GM23338 (cell line): ENCODE measurements at regions not wholly inside any gene's neighbourhood (a gene's known extent, or its start where the extent isn't known, plus 50 kb on each side); places are given as distances from the start of the nearest gene placed in this dataset.
A peak's percentile ranks its signal among the peaks of the same experiment; 100 is the strongest.

Source experiments
- ATAC-seq: fragments of 200-7000 bp; cut with Tn5 transposase; 3 replicates; pipeline ENCODE4 v1.9.1; 2020
- DNase-seq: peaks from one replicate; pipeline ENCODE4 v3.0.0-alpha.2; 2015; ENCODE audit warnings: low spot score
- H2AFZ ChIP-seq: fragments of 200-600 bp; sonication (generic); 2 replicates; pipeline ENCODE4 v1.8.0; 2016; ENCODE audit warnings: antibody characterized with exemption, mild to moderate bottlenecking, moderate library complexity
- H3F3A ChIP-seq: fragments of 200-600 bp; sonication (generic); replicated peaks from 2 replicates; pipeline ENCODE4 v1.8.0; 2017; ENCODE audit warnings: antibody characterized with exemption, mixed run types, low read depth
- H3K27ac ChIP-seq: fragments of 200-600 bp; sonication (generic); 2 replicates; pipeline ENCODE4 v1.6.1; 2016; ENCODE audit warnings: low read depth
- H3K27me3 ChIP-seq: fragments of 200-600 bp; sonication (generic); 2 replicates; pipeline ENCODE4 v1.8.0; 2016; ENCODE audit warnings: mild to moderate bottlenecking, mixed run types, moderate library complexity; ENCODE audit not compliant: insufficient read depth
- H3K36me3 ChIP-seq: fragments of 200-600 bp; sonication (generic); 2 replicates; pipeline ENCODE4 v1.8.0; 2016; ENCODE audit warnings: mild to moderate bottlenecking; ENCODE audit not compliant: insufficient read depth
- H3K4me1 ChIP-seq: fragments of 200-600 bp; sonication (generic); 2 replicates; pipeline ENCODE4 v1.8.0; 2016; ENCODE audit warnings: mild to moderate bottlenecking, moderate library complexity; ENCODE audit not compliant: insufficient read depth
- H3K4me2 ChIP-seq: fragments of 200-600 bp; sonication (generic); 2 replicates; pipeline ENCODE4 v1.7.1; 2017; ENCODE audit warnings: mixed run types
- H3K4me3 ChIP-seq: fragments of 200-600 bp; sonication (generic); 2 replicates; pipeline ENCODE4 v1.6.1; 2016; ENCODE audit warnings: mixed run types
- H3K79me2 ChIP-seq: fragments of 200-600 bp; sonication (generic); replicated peaks from 2 replicates; pipeline ENCODE4 v1.8.0; 2017; ENCODE audit warnings: mild to moderate bottlenecking; ENCODE audit not compliant: insufficient read depth
- H3K9me2 ChIP-seq: fragments of 200-600 bp; sonication (generic); 2 replicates; pipeline ENCODE4 v1.8.0; 2017; ENCODE audit not compliant: insufficient read depth
- H4K20me1 ChIP-seq: fragments of 200-600 bp; sonication (generic); replicated peaks from 2 replicates; pipeline ENCODE4 v1.8.0; 2017; ENCODE audit warnings: mild to moderate bottlenecking; ENCODE audit not compliant: insufficient read depth
- H3K27ac Mint-ChIP-seq: 2 replicates; pipeline ENCODE4 v1.8.0; 2020; ENCODE audit warnings: inconsistent platforms, mild to moderate bottlenecking, moderate library complexity, mixed read lengths
- H3K27me3 Mint-ChIP-seq: 3 replicates; pipeline ENCODE4 v1.8.0; 2022; ENCODE audit warnings: low read depth, mild to moderate bottlenecking, moderate library complexity, mixed read lengths, inconsistent platforms; ENCODE audit not compliant: insufficient read depth, poor library complexity
- H3K36me3 Mint-ChIP-seq: 3 replicates; pipeline ENCODE4 v1.8.0; 2021; ENCODE audit warnings: low read depth, mild to moderate bottlenecking, inconsistent platforms, moderate library complexity, mixed read lengths
- H3K4me1 Mint-ChIP-seq: 3 replicates; pipeline ENCODE4 v1.8.0; 2020; ENCODE audit warnings: mild to moderate bottlenecking, inconsistent platforms, mixed read lengths
- H3K4me3 Mint-ChIP-seq: 3 replicates; pipeline ENCODE4 v1.8.0; 2021; ENCODE audit warnings: moderate library complexity, mild to moderate bottlenecking, inconsistent platforms, mixed read lengths
- H3K9me3 Mint-ChIP-seq: 3 replicates; pipeline ENCODE4 v1.8.0; 2020; ENCODE audit warnings: moderate library complexity, mild to moderate bottlenecking, inconsistent platforms, mixed read lengths
- CREB1 ChIP-seq: fragments of 250-450 bp; sonication (Bioruptor Pico); IDR thresholded peaks from 2 replicates; pipeline ENCODE4 v1.5.0; 2020; ENCODE audit warnings: low read depth, mild to moderate bottlenecking, moderate library complexity
- CTCF ChIP-seq, 2 experiments: fragments of 200-600 bp in 1 of 2; sonication (generic) in 1 of 2; conservative IDR thresholded peaks; 2 replicates each; pipeline versions ENCODE4 v1.5.1 to v1.6.1; 2016 to 2017; ENCODE audit warnings: antibody characterized with exemption in 2 of 2, low read depth in 2 of 2, mild to moderate bottlenecking in 2 of 2, moderate library complexity in 1 of 2
- ETS1 ChIP-seq: IDR thresholded peaks from 2 replicates; pipeline ENCODE4 v1.6.1; 2016; ENCODE audit warnings: antibody characterized with exemption
- EZH2 ChIP-seq: fragments of 200-600 bp; sonication (generic); IDR thresholded peaks from one replicate; pipeline ENCODE4 v1.8.0; 2017; ENCODE audit warnings: antibody characterized with exemption, mild to moderate bottlenecking, low read depth; ENCODE audit not compliant: unreplicated experiment
- EZH2phosphoT487 ChIP-seq: fragments of 200-600 bp; sonication (generic); IDR thresholded peaks from one replicate; pipeline ENCODE4 v1.8.1; 2018; ENCODE audit warnings: antibody characterized with exemption; ENCODE audit not compliant: unreplicated experiment
- JUNB ChIP-seq: IDR thresholded peaks from one replicate; pipeline ENCODE4 v1.6.1; 2016; ENCODE audit warnings: antibody characterized with exemption; ENCODE audit not compliant: unreplicated experiment
- POLR2AphosphoS5 ChIP-seq: IDR thresholded peaks from 2 replicates; pipeline ENCODE4 v1.6.1; 2016; ENCODE audit warnings: antibody characterized with exemption, low read depth
- REST ChIP-seq: IDR thresholded peaks from one replicate; pipeline ENCODE4 v1.6.1; 2018; ENCODE audit warnings: antibody characterized with exemption; ENCODE audit not compliant: unreplicated experiment
- STAT1 ChIP-seq: IDR thresholded peaks from one replicate; pipeline ENCODE4 v1.6.1; 2016; ENCODE audit warnings: antibody characterized with exemption; ENCODE audit not compliant: unreplicated experiment
- ZNF114 ChIP-seq: fragments of 250-450 bp; sonication (Bioruptor Pico); IDR thresholded peaks from 2 replicates; pipeline ENCODE4 v1.5.0; 2020; ENCODE audit warnings: mild to moderate bottlenecking, moderate library complexity
- ZNF331 ChIP-seq: fragments of 250-450 bp; sonication (Bioruptor Pico); IDR thresholded peaks from 2 replicates; pipeline ENCODE4 v1.5.0; 2020; ENCODE audit warnings: low read depth, mild to moderate bottlenecking, moderate library complexity

- H3K27ac ChIP-seq = no peak overlapping the region
- Mint-ChIP-seq H3K4me1 (no peaks in the 10 kb centered on the region; the same call in 2 of the 3 replicates), H3K9me3 (no peaks in the 10 kb centered on the region), H3K27ac (no peak overlapping the region), H3K36me3 (no peaks in the 10 kb centered on the region), H3K27me3 (peaks cover 5% of the 10 kb centered on the region), H3K4me3 (no peak overlapping the region)
- H3K27me3 ChIP-seq = no peaks in the 10 kb centered on the region
- H3K79me2 ChIP-seq = no peaks in the 10 kb centered on the region
- H3F3A ChIP-seq = no peaks in the 10 kb centered on the region
- H3K4me2 ChIP-seq = no peak overlapping the region
- no peak overlapping the region for H3K4me3 ChIP-seq
- DNase-seq (no peak), ATAC-seq (no peak)
- no peaks in the 10 kb centered on the region for H3K36me3 ChIP-seq
- TF ChIP-seq JUNB (no peak), EZH2phosphoT487 (no peak), EZH2 (no peak), STAT1 (no peak), ZNF114 (no peak), REST (no peak)
- no peaks in the 10 kb centered on the region for H4K20me1 ChIP-seq
- H2AFZ ChIP-seq = 0 out of 2 replicates have a peak overlapping the region, but pooled peaks have one; percentile 14
- H3K9me2 ChIP-seq = no peaks in the 10 kb centered on the region
- H3K4me1 ChIP-seq = no peaks in the 10 kb centered on the region
Observed at GRCh38 chr10:3347413-3348182, 175.0 kb upstream of the PITRM1 start.

- Histone ChIP-seq H2AFZ (no peak overlapping the region), H3K4me2 (no peak overlapping the region), H4K20me1 (no peaks in the 10 kb centered on the region), H3K4me3 (no peak overlapping the region), H3F3A (no peaks in the 10 kb centered on the region), H3K9me2 (no peaks in the 10 kb centered on the region), H3K27me3 (no peaks in the 10 kb centered on the region), H3K27ac (no peak overlapping the region), H3K4me1 (no peaks in the 10 kb centered on the region), H3K36me3 (no peaks in the 10 kb centered on the region), H3K79me2 (no peaks in the 10 kb centered on the region)
- H3K27me3 Mint-ChIP-seq = peaks cover 5% of the 10 kb centered on the region
- H3K4me1 Mint-ChIP-seq = no peaks in the 10 kb centered on the region; the same call in 2 of the 3 replicates
- H3K9me3 Mint-ChIP-seq = no peaks in the 10 kb centered on the region
- H3K27ac Mint-ChIP-seq = no peak overlapping the region
- H3K4me3 Mint-ChIP-seq = no peak overlapping the region
- DNase-seq = no peak
- ATAC-seq = no peak
- no peaks in the 10 kb centered on the region for H3K36me3 Mint-ChIP-seq
- TF ChIP-seq ZNF331 (CRISPR knock-in tag) (no peak), CTCF (conservative IDR thresholded peaks at IDR 0.05; ENCODE audit: low read depth in 2 of 2) (no peak), REST (no peak), ETS1 (no peak), CREB1 (CRISPR knock-in tag) (no peak), ZNF114 (no peak), POLR2AphosphoS5 (no peak), EZH2 (no peak), JUNB (no peak), EZH2phosphoT487 (no peak)
Observed at GRCh38 chr10:3346851-3347250, 174.3 kb upstream of the PITRM1 start.
